G401 (cell line): ENCODE measurements at regions not wholly inside any gene's neighbourhood (a gene's known extent, or its start where the extent isn't known, plus 50 kb on each side); places are given as distances from the start of the nearest gene placed in this dataset.
"Not testable (repeated sequence)": the region's sequence is repeated elsewhere in the genome, so short reads cannot be mapped to it uniquely, and the experiment has no call there.

ENCODE experiments used
- DNase-seq: peaks from one replicate; pipeline ENCODE4 v3.0.0-alpha.2; 2015; ENCODE audit warnings: low spot score
- in situ Hi-C: cut with HindIII; loops from 2 replicates; pipeline ENCODE4 v1.10.0; 2016; ENCODE audit warnings: low sequenced_read_pairs, mixed read lengths

GRCh38 chr2:742221-742620, 65.0 kb upstream of the TMEM18 start:
- in situ Hi-C loops = no loop called here
- no peak for DNase-seq

GRCh38 chr2:741195-741496, 63.9 kb upstream of the TMEM18 start:
- DNase-seq = no peak
- in situ Hi-C loops = no loop called here

DNA sequence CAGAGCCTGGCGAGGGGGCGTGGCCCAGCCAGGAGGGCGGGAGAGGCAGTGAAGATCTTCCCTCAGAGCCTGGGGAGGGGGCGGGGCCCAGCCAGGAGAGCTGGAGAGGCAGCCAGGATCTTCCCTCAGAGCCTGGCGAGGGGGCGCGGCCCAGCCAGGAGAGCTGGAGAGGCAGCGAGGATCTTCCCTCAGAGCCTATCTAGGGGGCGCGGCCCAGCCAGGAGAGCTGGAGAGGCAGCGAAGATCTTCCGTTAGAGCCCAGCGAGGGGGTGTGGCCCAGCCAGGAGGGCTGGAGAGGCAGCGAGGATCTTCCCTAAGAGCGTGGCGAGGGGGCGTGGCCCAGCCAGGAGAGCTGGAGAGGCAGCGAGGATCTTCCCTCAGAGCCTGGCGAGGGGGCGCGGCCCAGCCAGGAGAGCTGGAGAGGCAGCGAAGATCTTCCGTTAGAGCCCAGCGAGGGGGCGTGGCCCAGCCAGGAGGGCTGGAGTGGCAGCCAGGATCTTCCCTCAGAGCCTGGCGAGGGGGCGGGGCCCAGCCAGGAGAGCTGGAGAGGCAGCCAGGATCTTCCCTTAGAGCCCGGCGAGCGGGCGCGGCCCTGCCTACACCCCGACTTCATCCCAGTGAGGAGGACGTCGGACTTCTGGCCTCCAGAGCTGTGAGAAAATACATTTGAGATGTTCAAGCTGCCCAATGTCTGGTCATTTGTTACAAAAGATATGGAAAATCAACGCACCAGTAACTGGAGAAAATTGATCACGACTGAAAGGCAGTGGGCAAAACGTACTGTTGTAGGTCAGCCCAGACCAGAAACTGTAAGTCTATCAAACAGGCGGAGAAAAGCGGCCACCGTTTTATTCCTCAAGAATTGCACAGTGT, 63.4 kb upstream of the TMEM18 start:
- in situ Hi-C loops = not testable (repeated sequence)
- peak; percentile 88 for DNase-seq

GRCh38 chr2:739864-740321, 62.7 kb upstream of the TMEM18 start:
- in situ Hi-C loops = not testable (repeated sequence)
- peak; percentile 75 for DNase-seq

GRCh38 chr2:736939-737338, 59.7 kb upstream of the TMEM18 start:
- DNase-seq = no peak
- in situ Hi-C loops = no loop called here

DNA sequence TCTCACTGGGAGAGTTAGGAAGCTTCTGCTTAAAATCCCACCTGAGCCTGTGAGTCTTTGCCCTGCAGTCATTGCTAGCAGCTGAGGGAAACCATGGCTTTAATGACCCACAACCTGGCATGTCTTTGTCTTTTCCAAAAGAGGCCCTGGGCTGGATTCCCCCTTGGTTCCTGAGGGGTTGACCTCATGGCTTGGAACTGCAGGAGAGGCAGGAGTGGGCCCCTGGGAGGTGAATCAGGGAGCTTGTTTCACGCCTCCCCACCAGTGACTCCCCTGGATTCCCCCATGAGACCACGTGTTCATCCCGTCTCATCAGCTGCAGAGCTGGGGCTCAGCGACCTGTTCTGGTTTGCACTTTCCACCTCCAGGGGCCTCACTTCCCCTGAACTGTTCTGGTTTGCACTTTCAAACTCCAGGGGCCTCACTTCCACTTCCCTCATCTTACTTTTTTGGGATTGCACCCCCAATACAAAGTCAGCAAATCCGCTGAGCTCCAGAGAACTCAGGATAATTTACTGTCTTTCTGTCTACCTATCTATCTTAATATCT, 58.5 kb upstream of the TMEM18 start:
- in situ Hi-C loops = no loop called here
- no peak for DNase-seq

GRCh38 chr2:734496-734895, 57.3 kb upstream of the TMEM18 start:
- in situ Hi-C loops = no loop called here

DNA sequence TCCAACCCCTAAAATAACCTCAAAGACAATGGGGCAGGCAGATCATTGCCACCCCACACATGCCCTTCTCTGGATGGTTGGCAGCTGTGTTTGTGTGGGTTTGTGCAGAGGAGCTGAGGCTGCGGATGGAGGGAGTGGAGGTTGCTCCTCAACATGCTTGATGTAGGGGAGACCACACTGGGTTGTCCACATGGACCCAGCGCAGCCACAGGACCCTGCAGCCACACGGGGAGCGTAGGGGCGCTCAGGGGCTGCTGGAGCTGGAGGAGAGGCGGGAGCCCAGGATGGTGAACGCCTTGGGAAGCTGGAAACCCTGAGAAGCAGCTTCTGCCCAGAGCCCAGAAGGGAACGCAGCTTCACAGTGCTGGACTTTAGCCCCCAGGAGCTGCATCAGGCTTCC, 56.3 kb upstream of the TMEM18 start:
- in situ Hi-C loops = no loop called here
- DNase-seq = no peak

More at GRCh38 chr2:734496-734895, 57.3 kb upstream of the TMEM18 start:
- no peak for DNase-seq

GRCh38 chr2:733001-733400, 55.8 kb upstream of the TMEM18 start:
- DNase-seq = no peak
- in situ Hi-C loops = no loop called here

DNA sequence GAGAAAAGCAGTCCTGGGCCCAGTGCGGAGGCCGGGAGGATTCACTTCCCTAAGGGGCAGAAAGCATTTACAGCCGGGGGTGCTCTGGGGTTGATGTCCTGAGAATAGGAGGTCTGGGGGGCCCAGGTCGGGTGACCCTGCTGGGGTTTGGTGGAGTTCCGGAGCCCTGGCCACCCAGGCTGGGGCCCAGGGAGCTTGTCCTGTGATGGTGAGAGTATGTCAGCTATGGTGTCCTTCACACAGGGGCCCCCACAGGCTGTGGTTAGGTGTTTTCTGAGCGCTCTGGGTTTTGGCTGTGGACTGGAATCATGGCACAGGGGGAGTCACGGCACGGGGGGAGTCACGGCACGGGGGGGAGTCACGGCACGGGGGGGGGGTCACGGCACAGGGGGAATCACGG, 54.5 kb upstream of the TMEM18 start:
- no peak for DNase-seq
- in situ Hi-C loops = no loop called here

DNA sequence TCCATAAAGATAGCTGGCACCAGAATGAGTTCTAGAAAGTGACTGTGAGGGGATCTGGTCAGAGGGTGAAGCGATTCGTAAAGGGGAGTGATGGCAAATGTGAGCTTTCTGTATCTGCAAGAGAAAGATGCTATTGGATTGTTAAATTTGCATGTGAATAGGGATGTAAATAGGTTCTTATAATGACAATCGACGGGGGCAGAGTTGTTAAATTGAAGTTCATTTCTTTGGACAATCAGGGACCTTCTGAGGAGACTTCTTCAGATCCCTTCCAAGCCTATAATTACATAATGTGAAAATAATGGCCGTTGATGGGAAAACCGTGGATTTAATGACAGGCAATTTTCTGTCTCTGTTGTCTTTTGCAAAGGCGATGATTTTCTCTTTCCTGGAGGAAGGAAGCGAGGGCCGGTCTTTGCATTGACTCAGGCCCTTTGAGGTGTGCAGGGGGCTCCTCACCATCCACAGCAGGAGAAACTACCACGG, 52.2 kb upstream of the TMEM18 start:
- no peak for DNase-seq
- in situ Hi-C loops = no loop called here

DNA sequence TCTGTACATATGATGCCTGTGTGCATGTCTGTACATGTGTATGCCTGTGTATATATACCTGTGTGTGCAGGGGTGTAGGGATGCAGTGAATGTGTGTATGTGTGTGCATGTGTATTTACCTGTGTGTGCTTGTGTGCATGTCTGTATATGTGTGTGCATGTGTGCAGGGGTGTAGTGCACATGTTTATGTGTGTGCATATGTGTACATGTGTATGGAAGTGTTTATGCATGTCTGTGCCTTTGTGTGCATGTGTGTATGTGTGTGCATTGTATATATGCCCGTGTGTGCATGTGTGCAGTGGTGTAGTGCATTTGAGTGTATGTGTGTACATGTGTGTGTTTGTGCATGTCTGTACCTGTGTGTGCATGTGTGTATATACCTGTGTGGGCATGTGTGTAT, 51.0 kb upstream of the TMEM18 start:
- in situ Hi-C loops = no loop called here
- no peak for DNase-seq

- in situ Hi-C loops = no loop called here
- no peak for DNase-seq
Observed at GRCh38 chr2:727071-727470, 49.9 kb upstream of the TMEM18 start.
